ENCODE measurements at regions not wholly inside any gene's neighbourhood (a gene's known extent, or its start where the extent isn't known, plus 50 kb on each side); places are given as distances from the start of the nearest gene placed in this dataset.

GRCh38 chr18:39779926-39780325 lies 2175.1 kb upstream of the PIK3C3 start:
- no peaks in the 10 kb centered on the region for H3K36me3 ChIP-seq (ENCODE audit: control insufficient read depth, low read length)
- H4K20me1 ChIP-seq (ENCODE audit: control insufficient read depth, insufficient read depth, low read depth, low read length), result no peaks in the 10 kb centered on the region
- H3K9me3 ChIP-seq (ENCODE audit: control insufficient read depth, insufficient read depth, low read length), result no peaks in the 10 kb centered on the region
- H3K4me2 ChIP-seq (ENCODE audit: low read length), result no peak overlapping the region
- no peaks in the 10 kb centered on the region for H3K9me2 ChIP-seq (replicated peaks; ENCODE audit: control insufficient read depth, low read length)
- H3K27ac ChIP-seq (ENCODE audit: low read depth, low read length), result no peak overlapping the region
- TF ChIP-seq CTCF (IDR thresholded peaks at IDR 0.05; ENCODE audit: low read depth, low read length, poor library complexity, severe bottlenecking) (no peak), EZH2phosphoT487 (IDR thresholded peaks at IDR 0.05; ENCODE audit: borderline replicate concordance, low read length) (no peak)
- H3F3A ChIP-seq (ENCODE audit: control insufficient read depth, insufficient read depth), result no peaks in the 10 kb centered on the region
- no peaks in the 10 kb centered on the region for H3K27me3 ChIP-seq (ENCODE audit: control insufficient read depth, low read length)
- H3K4me1 ChIP-seq (ENCODE audit: control insufficient read depth, low read length), result no peaks in the 10 kb centered on the region
- H3K79me2 ChIP-seq (ENCODE audit: control insufficient read depth, low read length), result no peaks in the 10 kb centered on the region
- H3K4me3 ChIP-seq (ENCODE audit: low read length), result no peak overlapping the region

GRCh38 chr18:39776766-39777165 lies 2178.3 kb upstream of the PIK3C3 start:
- no peak for TF ChIP-seq EZH2phosphoT487 (IDR thresholded peaks at IDR 0.05; ENCODE audit: borderline replicate concordance, low read length)
- TF ChIP-seq CTCF (IDR thresholded peaks at IDR 0.05; ENCODE audit: low read depth, low read length, poor library complexity, severe bottlenecking), result no peak
- no peaks in the 10 kb centered on the region for H3K9me3 ChIP-seq (ENCODE audit: control insufficient read depth, insufficient read depth, low read length)
- H3K36me3 ChIP-seq (ENCODE audit: control insufficient read depth, low read length), result no peaks in the 10 kb centered on the region
- H3K27me3 ChIP-seq (ENCODE audit: control insufficient read depth, low read length), result no peaks in the 10 kb centered on the region
- no peaks in the 10 kb centered on the region for H3F3A ChIP-seq (ENCODE audit: control insufficient read depth, insufficient read depth)
- no peaks in the 10 kb centered on the region for H3K9me2 ChIP-seq (replicated peaks; ENCODE audit: control insufficient read depth, low read length)
- H3K4me3 ChIP-seq (ENCODE audit: low read length), result no peak overlapping the region
- no peaks in the 10 kb centered on the region for H3K4me1 ChIP-seq (ENCODE audit: control insufficient read depth, low read length)
- H3K79me2 ChIP-seq (ENCODE audit: control insufficient read depth, low read length), result no peaks in the 10 kb centered on the region
- H3K4me2 ChIP-seq (ENCODE audit: low read length), result no peak overlapping the region
- no peaks in the 10 kb centered on the region for H4K20me1 ChIP-seq (ENCODE audit: control insufficient read depth, insufficient read depth, low read depth, low read length)
- H3K27ac ChIP-seq (ENCODE audit: low read depth, low read length), result no peak overlapping the region

GRCh38 chr18:39774957-39775598 lies 2180.0 kb upstream of the PIK3C3 start:
- Histone ChIP-seq H3K27me3 (ENCODE audit: control insufficient read depth, low read length) (no peaks in the 10 kb centered on the region), H3F3A (ENCODE audit: control insufficient read depth, insufficient read depth) (no peaks in the 10 kb centered on the region), H4K20me1 (ENCODE audit: control insufficient read depth, insufficient read depth, low read depth, low read length) (no peaks in the 10 kb centered on the region), H3K79me2 (ENCODE audit: control insufficient read depth, low read length) (no peaks in the 10 kb centered on the region), H3K4me3 (ENCODE audit: low read length) (no peak overlapping the region), H3K9me2 (replicated peaks; ENCODE audit: control insufficient read depth, low read length) (no peaks in the 10 kb centered on the region), H3K4me1 (ENCODE audit: control insufficient read depth, low read length) (no peaks in the 10 kb centered on the region), H3K36me3 (ENCODE audit: control insufficient read depth, low read length) (no peaks in the 10 kb centered on the region), H3K27ac (ENCODE audit: low read depth, low read length) (no peak overlapping the region), H3K9me3 (ENCODE audit: control insufficient read depth, insufficient read depth, low read length) (no peaks in the 10 kb centered on the region), H3K4me2 (ENCODE audit: low read length) (no peak overlapping the region)
- TF ChIP-seq EZH2phosphoT487 (IDR thresholded peaks at IDR 0.05; ENCODE audit: borderline replicate concordance, low read length), result no peak
- TF ChIP-seq CTCF (IDR thresholded peaks at IDR 0.05; ENCODE audit: low read depth, low read length, poor library complexity, severe bottlenecking), result no peak

Data from DOHH2 (cell line).